Adrenal gland (tissue), 5 donors: ENCODE measurements at regions not wholly inside any gene's neighbourhood (a gene's known extent, or its start where the extent isn't known, plus 50 kb on each side); places are given as distances from the start of the nearest gene placed in this dataset.

Experiments used
- CTCF ChIP-seq, 6 experiments: fragments of 450-650 bp in 4 of 6; fragments of 200-600 bp in 2 of 6; sonication (generic) in 1 of 6; IDR thresholded peaks; 1 replicate in 5 of 6; 2 replicates in 1 of 6; pipeline versions ENCODE4 v1.5.1 to v1.8.0; 2016 to 2021; ENCODE audit warnings: antibody characterized with exemption in 6 of 6, mild to moderate bottlenecking in 2 of 6, moderate library complexity in 1 of 6
- POLR2A ChIP-seq, 2 donors: fragments of 450-650 bp; IDR thresholded peaks; one replicate each; pipeline ENCODE4 v1.6.1; 2017; ENCODE audit warnings: antibody characterized with exemption in 2 of 2, mild to moderate bottlenecking in 2 of 2, moderate library complexity in 1 of 2
- donor health status: DM: no; HTN: no; CAD: no.

DNA sequence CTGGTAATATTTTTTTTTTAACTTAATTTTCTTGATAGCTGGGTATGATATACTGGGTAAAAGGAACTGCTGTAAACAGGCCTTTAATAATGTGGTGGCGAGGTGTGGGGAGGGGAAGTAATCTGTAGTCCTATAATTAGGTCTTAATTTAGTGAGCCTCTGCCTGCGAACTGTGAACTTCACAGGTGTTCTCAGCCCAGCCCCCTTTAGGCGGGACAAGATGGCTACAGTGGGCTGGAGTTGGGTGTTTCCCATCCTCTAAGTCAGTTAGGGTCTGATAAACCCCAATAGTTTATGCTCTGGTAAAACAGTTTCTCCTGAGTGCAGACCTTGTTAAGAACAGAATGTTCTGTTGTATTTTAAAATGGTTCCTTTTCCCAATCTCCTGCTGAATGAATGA lies 97.6 kb upstream of the SERP2 start:
- TF ChIP-seq POLR2A (IDR thresholded peaks at IDR 0.05) (no peak), CTCF (IDR thresholded peaks at IDR 0.05) (no peak)
